ENCODE measurements at regions not wholly inside any gene's neighbourhood (a gene's known extent, or its start where the extent isn't known, plus 50 kb on each side); places are given as distances from the start of the nearest gene placed in this dataset.

GRCh38 chr2:21407851-21408250 is 284.1 kb downstream of the TDRD15 start:
- no peaks in the 10 kb centered on the region for H3K36me3 Mint-ChIP-seq
- H3K4me1 Mint-ChIP-seq = no peaks in the 10 kb centered on the region
- intact Hi-C loops (cut with micrococcal nuclease) = no loop called here
- WGBS (ENCODE audit: insufficient coverage) = 87% methylated on average over 1 of the region's 1 CpG
- H3K27ac ChIP-seq (ENCODE audit: low read length) = no peak overlapping the region
- no peaks in the 10 kb centered on the region for H3K27me3 Mint-ChIP-seq (ENCODE audit: low read depth in 2 of 2)
- no peak overlapping the region for H3K4me3 ChIP-seq (ENCODE audit: low read length)
- H3K4me1 ChIP-seq (ENCODE audit: control insufficient read depth, insufficient read depth, low read length) = no peaks in the 10 kb centered on the region
- no peak overlapping the region for H3K27ac Mint-ChIP-seq
- DNase-seq = no peak
- ATAC-seq = no peak
- no peaks in the 10 kb centered on the region for H3K36me3 ChIP-seq (ENCODE audit: control insufficient read depth, insufficient read depth, low read length)
- no peak for TF ChIP-seq CTCF (IDR thresholded peaks at IDR 0.05)
- no peaks in the 10 kb centered on the region for H3K27me3 ChIP-seq (ENCODE audit: control insufficient read depth, insufficient read depth, low read length)
- no peak overlapping the region for H3K4me3 Mint-ChIP-seq
- peaks cover 3 to 6% of the 10 kb centered on the region in 2 donors for H3K9me3 Mint-ChIP-seq
- no peaks in the 10 kb centered on the region for H3K9me3 ChIP-seq (ENCODE audit: control insufficient read depth, insufficient read depth, low read length)

- Mint-ChIP-seq H3K9me3 (peaks cover 9 to 10% of the 10 kb centered on the region in 2 donors), H3K36me3 (no peaks in the 10 kb centered on the region), H3K27me3 (ENCODE audit: low read depth in 2 of 2) (no peaks in the 10 kb centered on the region), H3K4me1 (no peaks in the 10 kb centered on the region), H3K4me3 (no peak overlapping the region), H3K27ac (no peak overlapping the region)
- no peaks in the 10 kb centered on the region for H3K27me3 ChIP-seq (ENCODE audit: control insufficient read depth, insufficient read depth, low read length)
- H3K4me3 ChIP-seq (ENCODE audit: low read length) = no peak overlapping the region
- no peak overlapping the region for H3K27ac ChIP-seq (ENCODE audit: low read length)
- DNase-seq = no peak
- TF ChIP-seq CTCF (IDR thresholded peaks at IDR 0.05) = no peak
- no peaks in the 10 kb centered on the region for H3K4me1 ChIP-seq (ENCODE audit: control insufficient read depth, insufficient read depth, low read length)
- WGBS (ENCODE audit: insufficient coverage) = 75% methylated on average over 5 of the region's 5 CpGs
- no peaks in the 10 kb centered on the region for H3K36me3 ChIP-seq (ENCODE audit: control insufficient read depth, insufficient read depth, low read length)
- intact Hi-C loops (cut with micrococcal nuclease) = no loop called here
- ATAC-seq = no peak
- no peaks in the 10 kb centered on the region for H3K9me3 ChIP-seq (ENCODE audit: control insufficient read depth, insufficient read depth, low read length)
These were observed 288.0 kb downstream of the TDRD15 start for GRCh38 chr2:21411741-21412140.

GRCh38 chr2:21412944-21413443 is 289.2 kb downstream of the TDRD15 start:
- H3K27ac ChIP-seq (ENCODE audit: low read length) = no peak overlapping the region
- no peak for DNase-seq
- no peak overlapping the region for H3K4me3 ChIP-seq (ENCODE audit: low read length)
- no peaks in the 10 kb centered on the region for H3K36me3 ChIP-seq (ENCODE audit: control insufficient read depth, insufficient read depth, low read length)
- Mint-ChIP-seq H3K27ac (no peak overlapping the region), H3K36me3 (no peaks in the 10 kb centered on the region), H3K27me3 (ENCODE audit: low read depth in 2 of 2) (no peaks in the 10 kb centered on the region), H3K9me3 (peaks cover 9 to 10% of the 10 kb centered on the region in 2 donors), H3K4me1 (no peaks in the 10 kb centered on the region), H3K4me3 (no peak overlapping the region)
- 62% methylated on average over 4 of the region's 4 CpGs for WGBS (ENCODE audit: insufficient coverage)
- ATAC-seq = no peak
- no peaks in the 10 kb centered on the region for H3K9me3 ChIP-seq (ENCODE audit: control insufficient read depth, insufficient read depth, low read length)
- H3K4me1 ChIP-seq (ENCODE audit: control insufficient read depth, insufficient read depth, low read length) = no peaks in the 10 kb centered on the region
- TF ChIP-seq CTCF (IDR thresholded peaks at IDR 0.05) = no peak
- intact Hi-C loops (cut with micrococcal nuclease) = no loop called here
- no peaks in the 10 kb centered on the region for H3K27me3 ChIP-seq (ENCODE audit: control insufficient read depth, insufficient read depth, low read length)

DNA sequence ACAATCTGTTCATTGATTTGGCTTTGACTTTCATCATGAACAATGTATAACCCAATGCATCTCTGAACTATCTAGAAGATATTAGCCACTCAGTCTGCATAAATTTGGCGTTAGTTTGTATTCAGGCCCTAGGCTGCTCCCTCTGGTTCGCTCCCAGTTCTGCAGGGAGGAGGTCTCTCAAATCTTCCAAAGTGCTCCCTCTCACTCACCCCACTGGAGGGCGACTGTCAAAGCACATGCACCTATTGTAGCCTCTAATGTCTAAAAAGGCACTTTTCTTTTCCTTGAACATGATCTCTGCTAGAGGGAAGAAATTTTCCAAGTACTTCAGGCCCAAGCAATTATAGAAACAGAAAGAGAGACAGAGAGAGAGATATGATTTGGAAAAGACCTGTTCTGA is 291.5 kb downstream of the TDRD15 start:
- no peak overlapping the region for H3K4me3 Mint-ChIP-seq
- H3K9me3 Mint-ChIP-seq = peaks cover 9 to 12% of the 10 kb centered on the region in 2 donors
- H3K4me1 Mint-ChIP-seq = no peaks in the 10 kb centered on the region
- WGBS (ENCODE audit: insufficient coverage) = 60% methylated on average over 3 of the region's 3 CpGs
- no peak overlapping the region for H3K4me3 ChIP-seq (ENCODE audit: low read length)
- TF ChIP-seq CTCF (IDR thresholded peaks at IDR 0.05) = no peak
- H3K27ac Mint-ChIP-seq = no peak overlapping the region
- no peak overlapping the region for H3K27ac ChIP-seq (ENCODE audit: low read length)
- H3K9me3 ChIP-seq (ENCODE audit: control insufficient read depth, insufficient read depth, low read length) = no peaks in the 10 kb centered on the region
- H3K27me3 Mint-ChIP-seq (ENCODE audit: low read depth in 2 of 2) = no peaks in the 10 kb centered on the region
- H3K27me3 ChIP-seq (ENCODE audit: control insufficient read depth, insufficient read depth, low read length) = no peaks in the 10 kb centered on the region
- no peak for DNase-seq
- no peak for ATAC-seq
- H3K36me3 Mint-ChIP-seq = no peaks in the 10 kb centered on the region
- no peaks in the 10 kb centered on the region for H3K4me1 ChIP-seq (ENCODE audit: control insufficient read depth, insufficient read depth, low read length)
- no peaks in the 10 kb centered on the region for H3K36me3 ChIP-seq (ENCODE audit: control insufficient read depth, insufficient read depth, low read length)
- intact Hi-C loops (cut with micrococcal nuclease) = no loop called here
